Activated CD4-positive, alpha-beta T cell treated with anti-CD3 and anti-CD28 coated beads, Interleukin-10, Interleukin-2, amounts not matched to agents 100 ng/mL and 50 ng/mL, durations not matched to agents 16 hours and 8 hours (primary cell): ENCODE measurements at regions not wholly inside any gene's neighbourhood (a gene's known extent, or its start where the extent isn't known, plus 50 kb on each side); places are given as distances from the start of the nearest gene placed in this dataset.

Source experiments
- DNase-seq: peaks from one replicate; pipeline ENCODE4 v3.0.0-alpha.2; 2020

- no peak for DNase-seq
Measured at GRCh38 chr14:100955201-100955600, 51.7 kb upstream of the RTL1 start.

DNA sequence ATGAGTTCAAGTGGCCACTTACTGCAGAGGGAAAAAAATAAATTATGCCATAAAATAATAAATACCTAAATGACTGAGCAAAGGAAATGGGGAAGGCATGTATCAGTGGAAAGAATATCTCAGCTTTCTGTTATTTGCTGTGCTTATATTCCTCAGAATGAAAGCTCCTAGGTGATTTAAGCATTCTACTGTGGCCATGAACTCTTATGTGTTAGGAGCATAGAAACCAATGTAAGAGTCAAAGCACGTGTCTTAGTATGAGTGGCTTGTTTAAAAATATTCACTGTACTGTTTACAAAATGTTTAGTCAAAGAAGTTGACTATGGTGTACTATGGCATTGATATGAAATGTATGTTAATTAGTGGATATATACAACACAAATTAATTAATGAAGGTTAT lies 59.0 kb upstream of the RTL1 start:
- no peak for DNase-seq

GRCh38 chr14:100965296-100965695 lies 61.8 kb upstream of the RTL1 start:
- no peak for DNase-seq

DNA sequence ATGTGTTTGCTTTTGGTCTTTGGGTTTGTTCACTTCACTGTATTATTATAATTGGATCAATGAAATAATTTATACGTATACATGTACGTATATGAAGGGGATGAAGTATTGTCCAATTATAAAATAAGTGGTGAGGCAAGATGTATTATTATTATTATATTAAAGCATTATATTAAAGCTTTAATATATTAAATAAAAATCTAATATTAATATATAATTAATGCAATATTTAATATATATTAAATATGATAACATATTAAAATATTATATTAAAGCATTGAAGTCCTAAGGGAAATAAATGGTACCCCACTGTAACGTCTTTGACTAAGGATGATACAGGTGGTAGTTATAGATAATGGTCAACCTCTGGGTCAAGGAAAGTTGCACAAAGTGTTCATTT lies 63.7 kb upstream of the RTL1 start:
- no peak for DNase-seq

DNA sequence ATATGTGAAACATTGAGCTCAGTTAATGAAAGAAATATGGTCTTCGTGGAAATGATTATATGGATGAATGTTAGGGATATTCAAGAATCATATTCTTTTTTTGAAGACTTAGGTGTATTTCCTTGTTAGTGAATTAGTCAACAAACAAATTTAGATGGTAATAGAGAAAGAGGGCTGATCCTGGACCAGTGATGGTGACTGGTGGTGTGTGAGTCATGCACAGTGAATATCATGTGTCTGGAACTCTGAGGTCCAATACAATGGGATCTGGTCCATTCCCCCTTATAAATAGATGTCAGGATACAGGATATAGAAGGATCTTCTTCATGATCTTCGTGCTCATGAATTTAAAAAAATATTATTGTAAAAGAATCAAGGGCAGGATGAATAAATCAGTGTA lies 64.4 kb upstream of the RTL1 start:
- DNase-seq, result no peak

- no peak for DNase-seq
Measured at GRCh38 chr14:100972118-100972897, 68.8 kb upstream of the RTL1 start.

DNA sequence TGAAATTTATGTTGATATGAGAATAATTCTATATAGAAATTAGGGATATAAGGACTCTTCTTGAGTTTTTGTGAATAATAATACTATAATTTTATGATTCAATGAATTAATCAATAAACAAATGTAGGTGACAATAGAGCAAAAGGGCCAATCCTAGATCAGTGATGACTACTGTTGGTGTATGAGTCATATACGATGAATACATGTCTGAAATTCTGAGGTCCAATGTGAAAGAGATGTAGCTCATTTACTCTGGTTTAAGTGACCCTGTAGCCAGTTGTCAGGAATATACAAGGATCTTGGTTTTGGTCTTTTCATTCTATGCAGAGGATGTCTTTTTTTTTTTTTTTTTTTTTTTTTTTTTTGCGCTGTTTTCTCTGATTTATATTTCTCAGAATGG lies 72.1 kb upstream of the RTL1 start:
- DNase-seq, result no peak

DNA sequence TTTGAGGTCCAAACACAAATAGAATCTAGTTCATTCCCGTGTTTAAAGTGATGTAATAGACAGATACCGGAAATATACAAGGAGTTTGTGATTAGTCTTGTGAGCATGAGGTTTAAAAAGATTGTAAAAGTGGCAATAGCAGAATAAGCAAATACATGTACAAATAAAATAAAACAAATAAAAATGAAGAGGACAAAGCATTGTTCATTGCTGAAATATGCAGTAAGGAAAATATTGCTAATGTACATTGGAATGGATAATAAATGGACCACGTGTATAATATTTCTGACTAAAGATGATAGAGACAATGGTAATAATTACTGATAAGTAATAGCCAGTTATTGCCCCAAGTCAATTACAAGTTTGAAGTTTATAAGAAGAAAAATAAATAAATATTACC lies 75.6 kb upstream of the RTL1 start:
- no peak for DNase-seq

DNA sequence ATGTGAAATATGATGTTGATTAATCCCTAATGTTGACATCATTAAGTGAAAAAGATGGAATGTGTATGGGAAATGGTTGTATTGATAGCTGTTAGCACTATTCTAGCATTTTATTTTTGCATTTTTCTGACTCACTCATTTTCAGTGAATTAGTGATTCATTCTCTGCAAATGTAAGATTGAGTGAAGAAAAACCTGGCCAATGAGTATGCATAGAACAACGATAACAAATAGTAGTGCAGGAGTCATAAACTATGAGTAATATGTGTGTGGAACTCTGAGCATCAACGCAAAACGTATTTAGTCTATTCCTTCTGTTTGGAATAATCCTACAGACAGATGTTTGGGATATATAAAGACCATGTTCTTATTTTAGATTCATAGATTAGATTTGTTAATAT lies 76.3 kb upstream of the RTL1 start:
- DNase-seq, result no peak

DNA sequence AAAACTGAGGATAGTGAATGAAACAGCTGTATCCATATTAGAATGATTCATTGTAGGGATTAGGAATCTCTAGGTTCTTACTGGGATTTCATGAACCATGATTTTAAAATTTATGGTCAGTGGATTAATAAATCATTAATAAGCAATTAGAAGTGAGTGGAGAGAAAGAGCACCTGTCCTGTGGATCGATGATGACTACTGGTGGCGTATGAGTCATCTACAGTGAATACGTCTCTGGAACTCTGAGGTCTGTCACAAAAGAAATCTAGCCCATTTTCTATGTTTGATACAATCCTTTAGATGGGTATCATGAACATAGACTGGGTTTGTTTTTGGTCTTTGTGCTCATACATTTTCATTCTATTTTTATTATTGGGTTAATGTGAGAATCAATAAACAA lies 77.3 kb upstream of the RTL1 start:
- DNase-seq, result no peak

- DNase-seq, result no peak
Measured at GRCh38 chr14:100981809-100982208, 78.3 kb upstream of the RTL1 start.

DNA sequence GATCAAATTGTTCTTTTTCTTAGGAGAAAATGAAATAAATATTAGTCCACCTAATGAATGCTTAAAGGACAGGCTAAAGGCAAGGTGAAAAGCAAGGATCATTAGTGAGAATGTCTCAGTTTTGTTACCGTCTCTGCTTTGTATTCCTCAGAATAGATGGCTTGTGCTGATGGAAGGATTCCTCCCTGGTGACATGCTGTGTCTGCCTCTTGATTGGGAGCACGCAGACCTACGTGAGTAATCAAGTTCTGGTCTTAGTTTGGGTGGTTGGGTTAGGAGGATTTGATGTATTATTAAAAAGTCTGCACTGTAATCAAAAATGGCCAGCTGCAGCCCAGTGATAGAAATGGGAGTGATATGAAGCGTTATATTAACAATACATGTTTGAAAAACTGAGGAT lies 78.8 kb upstream of the RTL1 start:
- no peak for DNase-seq

GRCh38 chr14:100982762-100983161 lies 79.2 kb upstream of the RTL1 start:
- DNase-seq, result no peak

DNA sequence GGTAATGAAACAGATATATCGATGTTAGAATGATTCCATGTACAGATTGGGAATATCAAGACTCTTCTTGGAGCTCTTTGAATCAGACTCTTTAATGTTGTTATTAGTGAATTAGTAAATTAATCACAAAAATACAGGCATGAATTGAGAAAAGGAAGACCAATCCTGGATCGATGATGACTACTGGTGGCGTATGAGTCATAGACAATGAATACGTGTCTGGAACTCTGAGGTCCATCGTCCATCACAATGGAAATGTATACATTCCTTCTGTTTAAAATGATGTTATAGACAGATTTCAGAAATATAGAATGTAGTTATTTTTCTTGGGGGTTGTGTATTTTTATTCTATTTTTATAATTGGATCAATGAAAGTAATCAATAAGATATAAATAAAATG lies 80.2 kb upstream of the RTL1 start:
- DNase-seq, result no peak

DNA sequence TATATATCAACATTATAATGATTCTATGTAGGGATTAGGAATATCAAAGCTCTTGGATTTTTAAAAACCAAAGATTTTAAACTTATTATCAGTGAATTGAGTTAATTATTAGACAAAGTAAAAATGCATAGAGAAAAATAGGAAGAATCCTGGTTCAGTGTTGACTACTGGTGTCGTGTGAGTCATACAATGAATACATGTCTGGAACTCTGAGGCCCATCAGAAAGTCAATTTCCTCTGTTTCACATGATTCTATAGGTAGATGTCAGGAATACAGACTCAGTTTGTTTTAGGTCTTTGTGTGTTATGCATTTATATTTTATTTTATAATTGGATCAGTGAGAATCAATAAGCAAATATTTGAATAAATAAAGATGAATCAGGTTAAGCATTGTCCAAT lies 84.5 kb upstream of the RTL1 start:
- no peak for DNase-seq

GRCh38 chr14:100988411-100988900 lies 84.9 kb upstream of the RTL1 start:
- no peak for DNase-seq

DNA sequence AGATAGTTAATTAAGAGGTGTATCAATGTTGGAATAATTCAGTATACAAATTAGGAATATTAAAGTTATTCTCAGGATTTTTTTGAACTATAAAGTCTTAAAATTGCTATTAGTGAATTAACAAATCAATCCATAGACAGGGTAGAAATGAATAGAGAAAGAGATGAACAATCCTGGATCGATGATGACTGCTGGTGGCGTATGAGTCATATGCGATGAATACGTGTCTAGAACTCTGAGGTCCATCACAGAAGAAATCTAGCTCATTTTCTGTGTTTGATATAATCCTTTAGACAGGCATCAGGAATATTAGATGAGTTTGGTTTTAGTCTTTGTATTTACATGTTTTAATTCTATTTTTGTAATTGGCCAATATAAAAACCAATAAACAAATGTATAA lies 85.4 kb upstream of the RTL1 start:
- no peak for DNase-seq

DNA sequence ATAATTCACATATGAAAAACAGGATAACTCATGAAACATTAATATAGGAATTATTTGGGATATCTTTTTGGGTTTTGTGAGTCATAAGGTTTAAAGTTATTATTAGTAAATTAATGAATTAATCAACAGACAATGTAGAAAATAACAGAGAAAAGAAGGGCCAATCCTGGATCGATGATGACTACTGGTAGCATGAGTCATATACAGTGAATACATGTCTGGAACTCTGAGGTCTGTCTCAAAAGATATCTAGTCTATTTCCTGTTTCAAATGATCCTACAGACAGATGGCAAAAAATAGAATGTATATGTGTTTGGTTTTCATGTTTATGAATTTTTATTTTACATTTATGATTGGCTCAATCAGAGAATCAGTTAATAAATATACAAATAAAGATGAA lies 86.4 kb upstream of the RTL1 start:
- DNase-seq, result no peak

DNA sequence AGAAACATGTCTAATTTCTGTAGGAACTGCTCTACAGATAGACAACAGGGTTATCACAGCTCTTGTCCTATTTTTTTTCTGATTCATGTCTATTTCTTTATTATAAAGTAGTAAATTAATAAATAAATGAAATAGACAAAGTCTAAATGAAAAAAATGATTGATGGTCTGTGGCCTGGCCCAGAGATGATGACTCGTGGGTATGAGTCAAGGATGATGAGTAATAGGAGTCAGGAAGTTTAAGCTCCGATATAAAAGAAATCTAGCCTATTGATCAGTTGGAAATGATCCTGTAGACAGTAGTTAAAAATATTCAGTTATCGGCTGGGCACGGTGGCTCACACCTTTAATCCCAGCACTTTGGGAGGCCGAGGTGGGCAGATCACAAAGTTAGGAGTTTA lies 90.6 kb upstream of the RTL1 start:
- DNase-seq, result no peak

- no peak for DNase-seq
Measured at GRCh38 chr14:100994756-100995330, 91.3 kb upstream of the RTL1 start.

DNA sequence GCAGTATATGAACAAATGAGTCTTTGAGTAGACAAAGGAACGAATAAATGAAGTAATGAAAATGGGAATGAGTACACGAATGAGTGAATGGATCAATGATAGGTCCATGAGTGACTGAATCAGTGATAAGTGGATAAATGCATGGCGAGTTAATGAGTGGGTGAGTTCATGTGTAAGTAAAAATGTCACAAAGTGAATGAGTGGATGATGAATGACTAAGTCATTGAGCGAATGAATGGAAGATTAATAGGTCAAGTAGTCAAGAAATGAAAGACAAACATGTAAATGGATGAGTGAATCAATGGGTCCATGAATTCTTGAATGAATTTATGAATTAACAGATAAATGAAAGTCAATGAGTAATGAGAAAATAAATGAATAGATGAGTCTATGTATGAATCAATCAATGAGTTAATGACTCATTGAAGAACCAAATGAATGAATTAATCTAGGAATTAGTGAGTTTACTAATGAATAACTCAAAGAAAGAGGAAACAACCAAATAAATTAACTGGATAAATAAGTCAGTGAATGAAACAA lies 97.3 kb upstream of the RTL1 start:
- no peak for DNase-seq

- DNase-seq, result peak; percentile 3
Measured at GRCh38 chr14:101001311-101002069, 98.0 kb upstream of the RTL1 start.

DNA sequence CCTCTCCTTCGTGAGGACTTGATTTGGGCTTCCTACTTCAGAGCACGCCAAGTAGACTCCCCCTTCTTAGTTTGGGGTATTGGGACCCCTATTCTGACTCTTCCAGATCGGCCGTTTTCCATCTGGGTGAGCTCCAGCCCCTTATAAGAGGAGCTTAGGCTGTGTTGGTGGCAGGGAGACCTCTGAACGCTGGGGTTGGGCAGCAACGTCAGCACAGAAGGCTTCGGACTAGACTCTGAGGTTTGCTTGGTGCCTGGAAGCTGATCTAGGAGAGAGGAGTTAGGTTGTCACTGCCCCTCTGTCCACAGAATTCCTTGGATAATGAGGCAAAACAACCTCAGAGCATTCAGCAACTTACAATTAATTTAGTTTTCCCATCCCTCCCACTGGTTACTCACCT lies 99.2 kb upstream of the RTL1 start:
- DNase-seq, result no peak

GRCh38 chr14:101004176-101004575 lies 100.7 kb upstream of the RTL1 start:
- DNase-seq, result no peak
